PC-9 (cell line): ENCODE measurements at regions not wholly inside any gene's neighbourhood (a gene's known extent, or its start where the extent isn't known, plus 50 kb on each side); places are given as distances from the start of the nearest gene placed in this dataset.

ENCODE experiments used
- BruUV-seq: library from RNA; stranded (reverse); fragments of 400-500 nt; replicated peaks from 2 replicates; lab custom pipeline; 2021; lab: Mats Ljungman, UMichigan
- CTCF ChIA-PET: fragments of 300-600 bp; sonication (Branson Sonifier 250); formaldehyde crosslinking; loops from one replicate; lab custom pipeline; 2022; ENCODE audit warnings: antibody characterized with exemption; lab: Charles Lee
- POLR2A ChIA-PET: fragments of 300-600 bp; sonication (Branson Sonifier 250); formaldehyde crosslinking; loops from one replicate; lab custom pipeline; 2022; ENCODE audit warnings: antibody characterized with exemption; ENCODE audit not compliant: unreplicated experiment; lab: Charles Lee
- DNase-seq, 2 experiments: peaks; one replicate each; pipeline versions ENCODE4 v3.0.0 to v3.0.0-alpha.2; 2015 to 2022; ENCODE audit warnings: mixed read lengths in 1 of 2
- H2AFZ ChIP-seq: fragments of 200-600 bp; sonication (generic); 2 replicates; pipeline ENCODE4 v1.8.1; 2017; ENCODE audit warnings: antibody characterized with exemption
- H3F3A ChIP-seq: fragments of 200-600 bp; sonication (generic); 2 replicates; pipeline ENCODE4 v1.8.1; 2017; ENCODE audit warnings: antibody characterized with exemption, mild to moderate bottlenecking, low read depth; ENCODE audit not compliant: insufficient read depth
- H3K27ac ChIP-seq: fragments of 200-600 bp; sonication (generic); 2 replicates; pipeline ENCODE4 v1.6.1; 2016; ENCODE audit warnings: mixed run types
- H3K27me3 ChIP-seq: fragments of 200-600 bp; sonication (generic); 2 replicates; pipeline ENCODE4 v1.6.1; 2016; ENCODE audit warnings: low read depth, mixed run types; ENCODE audit not compliant: insufficient read depth
- H3K36me3 ChIP-seq: fragments of 200-600 bp; sonication (generic); 2 replicates; pipeline ENCODE4 v1.6.1; 2016; ENCODE audit warnings: low read depth, mixed run types
- H3K4me1 ChIP-seq: fragments of 200-600 bp; sonication (generic); replicated peaks from 2 replicates; pipeline ENCODE4 v1.6.1; 2016; ENCODE audit warnings: mixed run types; ENCODE audit not compliant: insufficient read depth
- H3K4me2 ChIP-seq: fragments of 200-600 bp; sonication (generic); 2 replicates; pipeline ENCODE4 v1.6.1; 2017; ENCODE audit warnings: mixed run types
- H3K4me3 ChIP-seq: fragments of 200-600 bp; sonication (generic); 2 replicates; pipeline ENCODE4 v1.6.1; 2016; ENCODE audit warnings: mixed run types
- H3K79me2 ChIP-seq: fragments of 200-600 bp; sonication (generic); 2 replicates; pipeline ENCODE4 v1.6.1; 2017; ENCODE audit warnings: low read depth, mixed run types
- H3K9me2 ChIP-seq: fragments of 200-600 bp; sonication (generic); 2 replicates; pipeline ENCODE4 v1.8.1; 2017; ENCODE audit warnings: mild to moderate bottlenecking; ENCODE audit not compliant: insufficient read depth
- H3K9me3 ChIP-seq: fragments of 200-600 bp; sonication (generic); 2 replicates; pipeline ENCODE4 v1.8.1; 2016; ENCODE audit warnings: low read depth; ENCODE audit not compliant: insufficient read depth
- H4K20me1 ChIP-seq: fragments of 200-600 bp; sonication (generic); 2 replicates; pipeline ENCODE4 v1.8.1; 2017; ENCODE audit not compliant: insufficient read depth
- CTCF ChIP-seq: fragments of 200-600 bp; sonication (generic); conservative IDR thresholded peaks from 2 replicates; pipeline ENCODE4 v1.6.1; 2017; ENCODE audit warnings: mixed run types, antibody characterized with exemption, mild to moderate bottlenecking, moderate library complexity
- EZH2 ChIP-seq: fragments of 200-600 bp; sonication (generic); IDR thresholded peaks from 2 replicates; pipeline ENCODE4 v1.8.0; 2017; ENCODE audit warnings: antibody characterized with exemption, low read depth
- intact Hi-C: fragments of 100-400 bp; cut with micrococcal nuclease; formaldehyde crosslinking; loops from one replicate; pipeline ENCODE4 v1.10.0; 2022; ENCODE audit not compliant: unreplicated experiment

GRCh38 chr4:189062047-189062820 is 878.4 kb upstream of the FRG1 start:
- Histone ChIP-seq H3K79me2 (no peaks in the 10 kb centered on the region), H3K27ac (no peak overlapping the region), H2AFZ (no peak overlapping the region), H3K9me3 (no peaks in the 10 kb centered on the region), H3K9me2 (no peaks in the 10 kb centered on the region), H3K36me3 (no peaks in the 10 kb centered on the region), H3K4me1 (no peaks in the 10 kb centered on the region), H3K4me3 (no peak overlapping the region), H3K4me2 (no peak overlapping the region), H3K27me3 (no peaks in the 10 kb centered on the region), H3F3A (no peaks in the 10 kb centered on the region), H4K20me1 (no peaks in the 10 kb centered on the region)
- intact Hi-C loops = no loop called here
- ChIA-PET POLR2A (no interaction called here), CTCF (no interaction called here)
- BruUV-seq = no TSS peak
- TF ChIP-seq CTCF (no peak), EZH2 (no peak)
- no peak for DNase-seq

GRCh38 chr4:189069772-189070171 is 870.9 kb upstream of the FRG1 start:
- intact Hi-C loops = no loop called here
- TF ChIP-seq EZH2 (no peak), CTCF (no peak)
- POLR2A ChIA-PET = no interaction called here
- BruUV-seq = no TSS peak
- Histone ChIP-seq H3K4me1 (no peaks in the 10 kb centered on the region), H3K27me3 (peaks cover 14% of the 10 kb centered on the region; the same call in 1 of the 2 replicates), H3K9me2 (no peaks in the 10 kb centered on the region), H3F3A (no peaks in the 10 kb centered on the region), H3K9me3 (no peaks in the 10 kb centered on the region), H3K4me3 (no peak overlapping the region), H4K20me1 (no peaks in the 10 kb centered on the region), H3K4me2 (no peak overlapping the region), H3K27ac (no peak overlapping the region), H2AFZ (no peak overlapping the region), H3K79me2 (no peaks in the 10 kb centered on the region), H3K36me3 (no peaks in the 10 kb centered on the region)
- no peak for DNase-seq
- CTCF ChIA-PET = no interaction called here

- no peak overlapping the region for H2AFZ ChIP-seq
- no peaks in the 10 kb centered on the region for H3K36me3 ChIP-seq
- no peaks in the 10 kb centered on the region for H3K9me2 ChIP-seq
- peaks cover 14% of the 10 kb centered on the region; the same call in 1 of the 2 replicates for H3K27me3 ChIP-seq
- no peaks in the 10 kb centered on the region for H3K9me3 ChIP-seq
- intact Hi-C loops = no loop called here
- no TSS peak for BruUV-seq
- H4K20me1 ChIP-seq = no peaks in the 10 kb centered on the region
- H3K79me2 ChIP-seq = no peaks in the 10 kb centered on the region
- POLR2A ChIA-PET = no interaction called here
- CTCF ChIA-PET = no interaction called here
- no peak overlapping the region for H3K4me2 ChIP-seq
- H3K27ac ChIP-seq = no peak overlapping the region
- no peak overlapping the region for H3K4me3 ChIP-seq
- TF ChIP-seq EZH2 = no peak
- no peak for TF ChIP-seq CTCF
- DNase-seq = no peak
- no peaks in the 10 kb centered on the region for H3K4me1 ChIP-seq
- H3F3A ChIP-seq = no peaks in the 10 kb centered on the region
These were observed 869.4 kb upstream of the FRG1 start for GRCh38 chr4:189071241-189071640.
